CD4-positive, alpha-beta T cell (primary cell): ENCODE measurements at regions not wholly inside any gene's neighbourhood (a gene's known extent, or its start where the extent isn't known, plus 50 kb on each side); places are given as distances from the start of the nearest gene placed in this dataset.

Experiments
- ATAC-seq: fragments of 200-7000 bp; cut with Tn5 transposase; one replicate; pipeline ENCODE4 v1.10.0; 2022; ENCODE audit warnings: mild to moderate bottlenecking; ENCODE audit not compliant: poor library complexity
- CTCF ChIA-PET: fragments of 350-600 bp; sonication (Branson Sonifier 250); formaldehyde crosslinking; loops from one replicate; lab custom pipeline; 2021; ENCODE audit warnings: antibody characterized with exemption, inconsistent platforms; lab: Charles Lee
- POLR2A ChIA-PET: fragments of 350-600 bp; sonication (Branson Sonifier 250); formaldehyde crosslinking; loops from one replicate; lab custom pipeline; 2021; ENCODE audit warnings: antibody characterized with exemption, inconsistent platforms; lab: Charles Lee
- DNase-seq, 14 experiments: peaks; one replicate each; pipeline ENCODE4 v3.0.0-alpha.2; 2013 to 2020; ENCODE audit warnings: mixed read lengths in 2 of 14
- H3K27ac ChIP-seq, 2 donors: one replicate each; pipeline versions ENCODE4 v1.5.1 to v1.7.0; 2013; ENCODE audit warnings: low read length in 2 of 2, low read depth in 1 of 2, mild to moderate bottlenecking in 1 of 2
- H3K27me3 ChIP-seq, 2 experiments: 1 replicate in 1 of 2; 2 replicates in 1 of 2; pipeline versions ENCODE4 v1.6.1 to v1.7.0; 2013; ENCODE audit warnings: low read length in 2 of 2, control low read depth in 1 of 2, mild to moderate bottlenecking in 1 of 2, moderate library complexity in 1 of 2; ENCODE audit not compliant: insufficient read depth in 2 of 2, control insufficient read depth in 1 of 2
- H3K36me3 ChIP-seq: one replicate; pipeline ENCODE4 v1.6.1; 2013; ENCODE audit warnings: low read length, control low read depth; ENCODE audit not compliant: insufficient read depth
- H3K4me1 ChIP-seq: one replicate; pipeline ENCODE4 v1.6.1; 2013; ENCODE audit warnings: low read length, control low read depth; ENCODE audit not compliant: insufficient read depth
- H3K4me3 ChIP-seq: one replicate; pipeline ENCODE4 v1.5.1; 2013; ENCODE audit warnings: mild to moderate bottlenecking, low read length, moderate library complexity
- H3K9me3 ChIP-seq, 2 experiments: 1 replicate in 1 of 2; 2 replicates in 1 of 2; pipeline versions ENCODE4 v1.6.1 to v1.7.0; 2013; ENCODE audit warnings: low read length in 2 of 2, mild to moderate bottlenecking in 2 of 2, control low read depth in 1 of 2, moderate library complexity in 1 of 2; ENCODE audit not compliant: control insufficient read depth in 1 of 2, insufficient read depth in 1 of 2
- H3K27ac Mint-ChIP-seq: one replicate; pipeline ENCODE4 v1.8.0; 2020; ENCODE audit warnings: mixed read lengths
- H3K27me3 Mint-ChIP-seq: one replicate; pipeline ENCODE4 v1.8.0; 2021; ENCODE audit warnings: mixed read lengths
- H3K36me3 Mint-ChIP-seq: one replicate; pipeline ENCODE4 v1.8.0; 2021; ENCODE audit warnings: low read depth, mixed read lengths
- H3K4me1 Mint-ChIP-seq: one replicate; pipeline ENCODE4 v1.8.0; 2021; ENCODE audit warnings: low read depth, mixed read lengths
- H3K4me3 Mint-ChIP-seq: one replicate; pipeline ENCODE4 v1.8.0; 2020; ENCODE audit warnings: mild to moderate bottlenecking, mixed read lengths
- H3K9me3 Mint-ChIP-seq: one replicate; pipeline ENCODE4 v1.8.0; 2020; ENCODE audit warnings: mixed read lengths
- CTCF ChIP-seq: fragments of 200-600 bp; IDR thresholded peaks from one replicate; pipeline ENCODE4 v1.8.0; 2022; ENCODE audit warnings: antibody characterized with exemption, mild to moderate bottlenecking
- intact Hi-C, 2 experiments: fragments of 100-400 bp; cut with DNase I in 1 of 2; cut with micrococcal nuclease in 1 of 2; formaldehyde crosslinking; loops; one replicate each; pipeline versions ENCODE4 v1.15.1 to v1.9.0; 2023 to 2025; cut with DNase I, micrococcal nuclease

GRCh38 chr9:79054500-79054899 is 517.3 kb upstream of the TLE4 start:
- ChIA-PET POLR2A (no interaction called here), CTCF (no interaction called here)
- Histone ChIP-seq H3K36me3 (no peaks in the 10 kb centered on the region), H3K4me1 (no peaks in the 10 kb centered on the region), H3K27me3 (no peaks in the 10 kb centered on the region), H3K27ac (no peak overlapping the region), H3K4me3 (no peak overlapping the region), H3K9me3 (no peaks in the 10 kb centered on the region)
- H3K4me3 Mint-ChIP-seq: no peak overlapping the region
- H3K36me3 Mint-ChIP-seq: no peaks in the 10 kb centered on the region
- DNase-seq (no peak), ATAC-seq (no peak)
- no peak for TF ChIP-seq CTCF
- H3K27ac Mint-ChIP-seq: no peak overlapping the region
- H3K9me3 Mint-ChIP-seq: no peaks in the 10 kb centered on the region
- no peaks in the 10 kb centered on the region for H3K4me1 Mint-ChIP-seq
- intact Hi-C loops: no loop called here
- H3K27me3 Mint-ChIP-seq: no peaks in the 10 kb centered on the region

- DNase-seq (no peak), ATAC-seq (no peak)
- H3K4me1 ChIP-seq: no peaks in the 10 kb centered on the region
- Mint-ChIP-seq H3K4me3 (no peak overlapping the region), H3K27me3 (no peaks in the 10 kb centered on the region), H3K4me1 (no peaks in the 10 kb centered on the region), H3K9me3 (peaks cover 3% of the 10 kb centered on the region), H3K27ac (no peak overlapping the region), H3K36me3 (no peaks in the 10 kb centered on the region)
- no peak overlapping the region for H3K4me3 ChIP-seq
- H3K27ac ChIP-seq: no peak overlapping the region
- intact Hi-C loops: no loop called here
- ChIA-PET POLR2A (no interaction called here), CTCF (no interaction called here)
- H3K27me3 ChIP-seq: no peaks in the 10 kb centered on the region
- no peaks in the 10 kb centered on the region for H3K36me3 ChIP-seq
- TF ChIP-seq CTCF: no peak
- H3K9me3 ChIP-seq: no peaks in the 10 kb centered on the region
Measured at GRCh38 chr9:79056041-79056440, 515.7 kb upstream of the TLE4 start.

GRCh38 chr9:79057576-79057975 is 514.2 kb upstream of the TLE4 start:
- intact Hi-C loops: no loop called here
- Mint-ChIP-seq H3K4me3 (no peak overlapping the region), H3K27ac (no peak overlapping the region), H3K4me1 (no peaks in the 10 kb centered on the region), H3K36me3 (no peaks in the 10 kb centered on the region), H3K9me3 (peaks cover 3% of the 10 kb centered on the region), H3K27me3 (no peaks in the 10 kb centered on the region)
- DNase-seq: no peak
- no peak overlapping the region for H3K4me3 ChIP-seq
- no peaks in the 10 kb centered on the region for H3K4me1 ChIP-seq
- no peak for ATAC-seq
- no peak for TF ChIP-seq CTCF
- no peak overlapping the region for H3K27ac ChIP-seq
- CTCF ChIA-PET: no interaction called here
- no peaks in the 10 kb centered on the region for H3K27me3 ChIP-seq
- H3K36me3 ChIP-seq: no peaks in the 10 kb centered on the region
- no peaks in the 10 kb centered on the region for H3K9me3 ChIP-seq
- POLR2A ChIA-PET: no interaction called here
